ENCODE measurements at regions not wholly inside any gene's neighbourhood (a gene's known extent, or its start where the extent isn't known, plus 50 kb on each side); places are given as distances from the start of the nearest gene placed in this dataset.

- no peak for TF ChIP-seq CTCF (IDR thresholded peaks at IDR 0.05)
- no peak for TF ChIP-seq EP300 (IDR thresholded peaks at IDR 0.05)
- TF ChIP-seq POLR2A (IDR thresholded peaks at IDR 0.05): no peak
Observed at GRCh38 chr2:237150831-237151375, 65.2 kb downstream of the COPS8 start.

All from ovary (tissue), 3 donors.